SK-N-SH (cell line): ENCODE measurements at regions not wholly inside any gene's neighbourhood (a gene's known extent, or its start where the extent isn't known, plus 50 kb on each side); places are given as distances from the start of the nearest gene placed in this dataset.

Experiments used
- CTCF ChIA-PET: fragments of 300-600, 350-600 bp; formaldehyde crosslinking; extraction: SDS; loops from one replicate; lab custom pipeline; 2021; lab: Yijun Ruan, JAX
- POLR2A ChIA-PET: fragments of 350-600 bp; sonication (Branson Sonifier 250); formaldehyde crosslinking; extraction: SDS; loops from one replicate; lab custom pipeline; 2020; ENCODE audit warnings: antibody characterized with exemption, inconsistent platforms; lab: Yijun Ruan, JAX
- DNase-seq: peaks from one replicate; pipeline ENCODE4 v3.0.0; 2012
- H2AFZ ChIP-seq: fragments of 200-600 bp; sonication (generic); 2 replicates; pipeline ENCODE4 v1.8.1; 2016; ENCODE audit warnings: antibody characterized with exemption, mild to moderate bottlenecking, low read depth
- H3F3A ChIP-seq: fragments of 200-600 bp; sonication (generic); replicated peaks from 2 replicates; pipeline ENCODE3; 2016; ENCODE audit warnings: antibody characterized with exemption, mild to moderate bottlenecking; ENCODE audit not compliant: insufficient read depth
- H3K27ac ChIP-seq, 2 experiments: fragments of 200-500 bp in 1 of 2; fragments of 200-600 bp in 1 of 2; sonication (Bioruptor generic) in 1 of 2; sonication (generic), shearing (Covaris generic) in 1 of 2; 2 replicates each; pipeline versions ENCODE4 v1.5.1 to v1.6.1; 2014 to 2016; ENCODE audit warnings: low read depth in 2 of 2, inconsistent platforms in 1 of 2, low read length in 1 of 2, mild to moderate bottlenecking in 1 of 2, mixed read lengths in 1 of 2
- H3K27me3 ChIP-seq: fragments of 200-600 bp; sonication (generic), shearing (Covaris generic); 2 replicates; pipeline ENCODE4 v1.6.1; 2016; ENCODE audit warnings: mixed run types; ENCODE audit not compliant: insufficient read depth
- H3K36me3 ChIP-seq, 2 experiments: fragments of 200-500 bp in 1 of 2; fragments of 200-600 bp in 1 of 2; sonication (Bioruptor generic) in 1 of 2; sonication (generic) in 1 of 2; replicated peaks in 1 of 2; 2 replicates each; pipeline versions ENCODE3 to v1.5.1; 2014 to 2016; ENCODE audit warnings: low read length in 1 of 2, mild to moderate bottlenecking in 1 of 2; ENCODE audit not compliant: insufficient read depth in 2 of 2, control insufficient read depth in 1 of 2
- H3K4me1 ChIP-seq, 2 experiments: fragments of 200-500 bp in 1 of 2; fragments of 200-600 bp in 1 of 2; sonication (Bioruptor generic) in 1 of 2; sonication (generic), shearing (Covaris generic) in 1 of 2; 2 replicates each; pipeline versions ENCODE4 v1.5.1 to v1.6.1; 2014 to 2016; ENCODE audit warnings: low read depth in 1 of 2, low read length in 1 of 2, mixed run types in 1 of 2; ENCODE audit not compliant: insufficient read depth in 2 of 2, control insufficient read depth in 1 of 2
- H3K4me2 ChIP-seq: fragments of 200-600 bp; sonication (generic), shearing (Covaris generic); 2 replicates; pipeline ENCODE4 v1.6.1; 2017; ENCODE audit warnings: mixed run types
- H3K4me3 ChIP-seq, 2 experiments: fragments of 200-500 bp in 1 of 2; fragments of 200-600 bp in 1 of 2; sonication (Bioruptor generic) in 1 of 2; sonication (generic), shearing (Covaris generic) in 1 of 2; 2 replicates each; pipeline versions ENCODE4 v1.5.1 to v1.8.1; 2014 to 2016; ENCODE audit warnings: low read depth in 2 of 2, inconsistent platforms in 1 of 2, low read length in 1 of 2, mild to moderate bottlenecking in 1 of 2, mixed read lengths in 1 of 2, moderate library complexity in 1 of 2
- H3K79me2 ChIP-seq: fragments of 200-600 bp; sonication (generic); 2 replicates; pipeline ENCODE4 v1.8.1; 2017; ENCODE audit warnings: mild to moderate bottlenecking; ENCODE audit not compliant: insufficient read depth
- H3K9ac ChIP-seq: fragments of 200-600 bp; sonication (generic); 2 replicates; pipeline ENCODE4 v1.6.1; 2017; ENCODE audit warnings: mixed run types
- H3K9me2 ChIP-seq: fragments of 200-600 bp; sonication (generic); 2 replicates; pipeline ENCODE4 v1.6.1; 2017; ENCODE audit warnings: mixed run types
- H3K9me3 ChIP-seq: fragments of 200-600 bp; sonication (generic); 2 replicates; pipeline ENCODE4 v1.6.1; 2017; ENCODE audit warnings: mixed run types, mild to moderate bottlenecking, moderate library complexity
- H4K20me1 ChIP-seq: fragments of 200-600 bp; sonication (generic); 2 replicates; pipeline ENCODE4 v1.6.1; 2017; ENCODE audit warnings: mild to moderate bottlenecking, mixed run types; ENCODE audit not compliant: insufficient read depth
- CHD2 ChIP-seq: fragments of 150-350 bp; IDR thresholded peaks from 2 replicates; pipeline ENCODE4 v1.6.1; 2018; ENCODE audit warnings: low read length; ENCODE audit not compliant: partially characterized antibody
- CTCF ChIP-seq: fragments of 200-600 bp; sonication (generic); IDR thresholded peaks from 2 replicates; pipeline ENCODE4 v1.6.1; 2017; ENCODE audit warnings: antibody characterized with exemption, mild to moderate bottlenecking, moderate library complexity
- ELF1 ChIP-seq: IDR thresholded peaks from 2 replicates; pipeline ENCODE4 v1.4.0; 2012
- EP300 ChIP-seq, 2 experiments: IDR thresholded peaks; 2 replicates each; pipeline versions ENCODE4 v1.4.0 to v1.6.1; 2012; ENCODE audit warnings: borderline replicate concordance in 1 of 2, low read depth in 1 of 2, low read length in 1 of 2
- EZH2phosphoT487 ChIP-seq: fragments of 200-600 bp; sonication (generic); IDR thresholded peaks from 2 replicates; pipeline ENCODE4 v1.6.1; 2017; ENCODE audit warnings: low read depth, mixed run types, mild to moderate bottlenecking, antibody characterized with exemption, moderate library complexity, borderline replicate concordance
- IRF3 ChIP-seq: fragments of 150-350 bp; IDR thresholded peaks from 2 replicates; pipeline ENCODE4 v1.6.1; 2016; ENCODE audit warnings: mild to moderate bottlenecking, low read depth, low read length
- MAX ChIP-seq: IDR thresholded peaks from 2 replicates; pipeline ENCODE4 v1.4.0; 2012; ENCODE audit warnings: low read depth
- MEF2A ChIP-seq: IDR thresholded peaks from 2 replicates; pipeline ENCODE4 v1.4.0; 2012; ENCODE audit warnings: low read depth, borderline replicate concordance
- MXI1 ChIP-seq: IDR thresholded peaks from 2 replicates; pipeline ENCODE4 v1.6.1; 2012; ENCODE audit warnings: mild to moderate bottlenecking, low read depth, low read length, improper control_type of control experiment
- NFIC ChIP-seq: IDR thresholded peaks from 2 replicates; pipeline ENCODE4 v1.4.0; 2012; ENCODE audit warnings: borderline replicate concordance
- NRF1 ChIP-seq: IDR thresholded peaks from 2 replicates; pipeline ENCODE4 v1.6.1; 2012; ENCODE audit warnings: low read depth, mild to moderate bottlenecking, low read length
- PBX3 ChIP-seq: IDR thresholded peaks from 2 replicates; pipeline ENCODE4; 2012
- SIN3A ChIP-seq: IDR thresholded peaks from 2 replicates; pipeline ENCODE4 v1.6.1; 2012; ENCODE audit warnings: low read depth, mild to moderate bottlenecking, low read length, moderate library complexity, borderline replicate concordance
- SMC3 ChIP-seq: IDR thresholded peaks from 2 replicates; pipeline ENCODE4 v1.6.1; 2012; ENCODE audit warnings: low read depth, low read length, improper control_type of control experiment
- TAF1 ChIP-seq: IDR thresholded peaks from 2 replicates; pipeline ENCODE4 v1.6.1; 2012; ENCODE audit warnings: low read depth, mild to moderate bottlenecking, low read length, moderate library complexity, borderline replicate concordance
- TCF12 ChIP-seq: IDR thresholded peaks from 2 replicates; pipeline ENCODE4 v1.4.0; 2012
- USF1 ChIP-seq: IDR thresholded peaks from 2 replicates; pipeline ENCODE4 v1.4.0; 2012; ENCODE audit warnings: low read depth, borderline replicate concordance
- YY1 ChIP-seq: IDR thresholded peaks from 2 replicates; pipeline ENCODE4 v1.4.0; 2012; ENCODE audit warnings: low read depth, mild to moderate bottlenecking
- ZBTB33 ChIP-seq: IDR thresholded peaks from 2 replicates; pipeline ENCODE4 v1.4.0; 2012; ENCODE audit warnings: low read depth, borderline replicate concordance
- WGBS: methylation state at CpG from one replicate; pipeline ENCODE4 v1.1.6; 2017; ENCODE audit warnings: low lambda C conversion rate; 5-methylcytosine and 5-hydroxymethylcytosine counted together

GRCh38 chr4:135705343-135705742, 1503.8 kb upstream of the PABPC4L start:
- H3K79me2 ChIP-seq, result no peaks in the 10 kb centered on the region
- H4K20me1 ChIP-seq, result no peaks in the 10 kb centered on the region
- ChIA-PET POLR2A (no interaction called here), CTCF (no interaction called here)
- H3K27ac ChIP-seq, result no peak overlapping the region
- H3K4me3 ChIP-seq, result no peak overlapping the region
- no peaks in the 10 kb centered on the region for H3K9me2 ChIP-seq
- TF ChIP-seq USF1, result no peak
- no peak for TF ChIP-seq ELF1
- TF ChIP-seq IRF3, result no peak
- no peak for TF ChIP-seq EZH2phosphoT487
- no peak for TF ChIP-seq TCF12
- TF ChIP-seq MAX, result no peak
- no peak for TF ChIP-seq NFIC
- no peak for TF ChIP-seq CHD2
- no peak for TF ChIP-seq EP300 (IDR thresholded peaks at IDR 0.05; ENCODE audit: borderline replicate concordance in 1 of 2, low read depth in 1 of 2, low read length in 1 of 2)
- TF ChIP-seq SMC3, result no peak
- TF ChIP-seq YY1, result no peak
- TF ChIP-seq, all 33 proteins: peak for 0
- Histone ChIP-seq H3K36me3 (no peaks in the 10 kb centered on the region), H3K4me1 (no peaks in the 10 kb centered on the region), H2AFZ (no peak overlapping the region), H3K27me3 (no peaks in the 10 kb centered on the region), H3K4me2 (no peak overlapping the region), H3K9ac (no peak overlapping the region), H3F3A (no peaks in the 10 kb centered on the region), H3K9me3 (no peaks in the 10 kb centered on the region)
- DNase-seq, result no peak

GRCh38 chr4:135694066-135694465, 1492.5 kb upstream of the PABPC4L start:
- H3K36me3 ChIP-seq, result no peaks in the 10 kb centered on the region
- H3K79me2 ChIP-seq, result no peaks in the 10 kb centered on the region
- H3K9me3 ChIP-seq, result no peaks in the 10 kb centered on the region; the same call in 1 of the 2 replicates
- H3K27ac ChIP-seq, result no peak overlapping the region
- 0 out of 2 replicates have a peak, but pooled peaks cover 3% of the 10 kb centered on the region for H3K9me2 ChIP-seq
- H2AFZ ChIP-seq, result no peak overlapping the region
- H3K27me3 ChIP-seq, result no peaks in the 10 kb centered on the region
- no peaks in the 10 kb centered on the region for H3K4me1 ChIP-seq
- H4K20me1 ChIP-seq, result no peaks in the 10 kb centered on the region
- POLR2A ChIA-PET, result no interaction called here
- WGBS, result 13% methylated on average over 2 of the region's 2 CpGs
- no peak overlapping the region for H3K4me2 ChIP-seq
- no peak overlapping the region for H3K4me3 ChIP-seq
- no peak for DNase-seq
- H3K9ac ChIP-seq, result no peak overlapping the region
- no peak for TF ChIP-seq MAX
- no peak for TF ChIP-seq CHD2
- TF ChIP-seq USF1, result no peak
- no peak for TF ChIP-seq SMC3
- TF ChIP-seq PBX3, result no peak
- TF ChIP-seq YY1, result no peak
- TF ChIP-seq CTCF, result no peak
- no peak for TF ChIP-seq SIN3A
- no peak for TF ChIP-seq NRF1
- TF ChIP-seq ZBTB33, result no peak
- TF ChIP-seq MEF2A, result no peak
- TF ChIP-seq MXI1, result no peak
- no peak for TF ChIP-seq TAF1
- TF ChIP-seq, all 33 proteins: peak for 0
- no peaks in the 10 kb centered on the region for H3F3A ChIP-seq
- CTCF ChIA-PET, result no interaction called here
